ENCODE measurements at regions not wholly inside any gene's neighbourhood (a gene's known extent, or its start where the extent isn't known, plus 50 kb on each side); places are given as distances from the start of the nearest gene placed in this dataset.

- CTCF ChIA-PET (ENCODE audit: unreplicated experiment) = no interaction called here
- no peak overlapping the region for H2AFZ ChIP-seq (ENCODE audit: low read length)
Observed at GRCh38 chr7:13185139-13185538, 497.7 kb downstream of the ARL4A start.

GRCh38 chr7:13188236-13188805 is 500.9 kb downstream of the ARL4A start:
- Histone ChIP-seq H3K9me3 (ENCODE audit: low read length) (no peaks in the 10 kb centered on the region), H3K27ac (ENCODE audit: low read depth, low read length, poor library complexity, severe bottlenecking) (no peak overlapping the region), H3K36me3 (ENCODE audit: insufficient read depth, low read length) (no peaks in the 10 kb centered on the region), H4K20me1 (ENCODE audit: insufficient read depth, low read length) (no peaks in the 10 kb centered on the region), H3K4me3 (ENCODE audit: low read depth, low read length, poor library complexity, severe bottlenecking) (no peak overlapping the region), H3K79me2 (ENCODE audit: insufficient read depth, low read depth, low read length) (no peaks in the 10 kb centered on the region), H3K9me2 (ENCODE audit: insufficient read depth, low read length) (no peaks in the 10 kb centered on the region), H3K4me2 (ENCODE audit: low read length) (no peak overlapping the region), H2AFZ (ENCODE audit: low read length) (no peak overlapping the region), H3K4me1 (ENCODE audit: insufficient read depth, low read length, poor library complexity, severe bottlenecking) (no peaks in the 10 kb centered on the region)
- POLR2A ChIA-PET = no interaction called here
- intact Hi-C loops (cut with micrococcal nuclease; ENCODE audit: unreplicated experiment) = no loop called here
- no peak for TF ChIP-seq CTCF (conservative IDR thresholded peaks at IDR 0.05; ENCODE audit: low read length)
- DNase-seq (ENCODE audit: low spot score) = no peak
- CTCF ChIA-PET (ENCODE audit: unreplicated experiment) = no interaction called here
- BruUV-seq (replicated peaks) = no TSS peak

More at GRCh38 chr7:13185139-13185538, 497.7 kb downstream of the ARL4A start:
- H3K4me3 ChIP-seq (ENCODE audit: low read depth, low read length, poor library complexity, severe bottlenecking) = no peak overlapping the region
- H3K36me3 ChIP-seq (ENCODE audit: insufficient read depth, low read length) = no peaks in the 10 kb centered on the region
- no peaks in the 10 kb centered on the region for H3K9me3 ChIP-seq (ENCODE audit: low read length)
- intact Hi-C loops (cut with micrococcal nuclease; ENCODE audit: unreplicated experiment) = no loop called here
- no TSS peak for BruUV-seq (replicated peaks)
- no peaks in the 10 kb centered on the region for H3K4me1 ChIP-seq (ENCODE audit: insufficient read depth, low read length, poor library complexity, severe bottlenecking)
- no peaks in the 10 kb centered on the region for H3K9me2 ChIP-seq (ENCODE audit: insufficient read depth, low read length)
- H3K4me2 ChIP-seq (ENCODE audit: low read length) = no peak overlapping the region
- POLR2A ChIA-PET = no interaction called here
- no peak for DNase-seq (ENCODE audit: low spot score)
- no peaks in the 10 kb centered on the region for H3K79me2 ChIP-seq (ENCODE audit: insufficient read depth, low read depth, low read length)
- H3K27ac ChIP-seq (ENCODE audit: low read depth, low read length, poor library complexity, severe bottlenecking) = no peak overlapping the region
- TF ChIP-seq CTCF (conservative IDR thresholded peaks at IDR 0.05; ENCODE audit: low read length) (no peak), EZH2phosphoT487 (IDR thresholded peaks at IDR 0.05; ENCODE audit: borderline replicate concordance, low read depth, low read length) (no peak)
- no peaks in the 10 kb centered on the region for H4K20me1 ChIP-seq (ENCODE audit: insufficient read depth, low read length)

- TF ChIP-seq EZH2phosphoT487 (IDR thresholded peaks at IDR 0.05; ENCODE audit: borderline replicate concordance, low read depth, low read length) (no peak), CTCF (conservative IDR thresholded peaks at IDR 0.05; ENCODE audit: low read length) (no peak)
- intact Hi-C loops (cut with micrococcal nuclease; ENCODE audit: unreplicated experiment) = no loop called here
- no peak for DNase-seq (ENCODE audit: low spot score)
- no peaks in the 10 kb centered on the region for H3K79me2 ChIP-seq (ENCODE audit: insufficient read depth, low read depth, low read length)
- no peak overlapping the region for H3K4me2 ChIP-seq (ENCODE audit: low read length)
- H3K4me3 ChIP-seq (ENCODE audit: low read depth, low read length, poor library complexity, severe bottlenecking) = no peak overlapping the region
- H3K9me3 ChIP-seq (ENCODE audit: low read length) = no peaks in the 10 kb centered on the region
- H3K27ac ChIP-seq (ENCODE audit: low read depth, low read length, poor library complexity, severe bottlenecking) = no peak overlapping the region
- POLR2A ChIA-PET = no interaction called here
- no peaks in the 10 kb centered on the region for H4K20me1 ChIP-seq (ENCODE audit: insufficient read depth, low read length)
- no peaks in the 10 kb centered on the region for H3K36me3 ChIP-seq (ENCODE audit: insufficient read depth, low read length)
- no peaks in the 10 kb centered on the region for H3K9me2 ChIP-seq (ENCODE audit: insufficient read depth, low read length)
- no peak overlapping the region for H2AFZ ChIP-seq (ENCODE audit: low read length)
- no TSS peak for BruUV-seq (replicated peaks)
- CTCF ChIA-PET (ENCODE audit: unreplicated experiment) = no interaction called here
- H3K4me1 ChIP-seq (ENCODE audit: insufficient read depth, low read length, poor library complexity, severe bottlenecking) = no peaks in the 10 kb centered on the region
Observed at GRCh38 chr7:13188922-13189321, 501.5 kb downstream of the ARL4A start.

Data from OCI-LY7 (cell line).